B cell (primary cell): ENCODE measurements at regions not wholly inside any gene's neighbourhood (a gene's known extent, or its start where the extent isn't known, plus 50 kb on each side); places are given as distances from the start of the nearest gene placed in this dataset.

Experiments used
- ATAC-seq: fragments of 200-7000 bp; cut with Tn5 transposase; one replicate; pipeline ENCODE4 v1.10.0; 2021; ENCODE audit warnings: low read depth, mild to moderate bottlenecking, moderate number of reproducible peaks, moderate library complexity
- CTCF ChIA-PET: fragments of 350-600 bp; sonication (Branson Sonifier 250); formaldehyde crosslinking; loops from one replicate; lab custom pipeline; 2021; ENCODE audit warnings: antibody characterized with exemption, inconsistent platforms; lab: Charles Lee
- POLR2A ChIA-PET: fragments of 350-600 bp; sonication (Branson Sonifier 250); formaldehyde crosslinking; loops from one replicate; lab custom pipeline; 2021; ENCODE audit warnings: antibody characterized with exemption; lab: Charles Lee
- DNase-seq: peaks from one replicate; pipeline ENCODE4 v3.0.0; 2013
- H2AFZ ChIP-seq: 2 replicates; pipeline ENCODE4 v1.6.1; 2012; ENCODE audit warnings: mild to moderate bottlenecking, low read depth, low read length; ENCODE audit not compliant: insufficient read depth, poor library complexity, severe bottlenecking
- H3K27ac ChIP-seq, 2 donors: 1 replicate in 1 of 2; 2 replicates in 1 of 2; pipeline ENCODE4 v1.5.1; 2012 to 2013; ENCODE audit warnings: low read length in 2 of 2, mild to moderate bottlenecking in 2 of 2, moderate library complexity in 1 of 2
- H3K27me3 ChIP-seq, 4 experiments: fragments of 200-600 bp in 1 of 4; sonication (generic) in 1 of 4; replicated peaks in 1 of 4; 1 replicate in 2 of 4; 2 replicates in 2 of 4; pipeline versions ENCODE4 v1.6.1 to v1.7.0; 2013 to 2016; ENCODE audit warnings: low read length in 3 of 4, mild to moderate bottlenecking in 2 of 4, mixed read lengths in 1 of 4, moderate library complexity in 1 of 4; ENCODE audit not compliant: insufficient read depth in 4 of 4, control insufficient read depth in 3 of 4; ENCODE audit errors: control extremely low read depth in 1 of 4
- H3K36me3 ChIP-seq, 2 experiments: replicated peaks in 1 of 2; 1 replicate in 1 of 2; 2 replicates in 1 of 2; pipeline versions ENCODE4 v1.6.1 to v1.7.1; 2013; ENCODE audit warnings: low read length in 1 of 2; ENCODE audit not compliant: insufficient read depth in 2 of 2, control insufficient read depth in 1 of 2; ENCODE audit errors: control extremely low read depth in 1 of 2, extremely low read depth in 1 of 2
- H3K4me1 ChIP-seq, 2 donors: fragments of 200-600 bp in 1 of 2; sonication (generic) in 1 of 2; 1 replicate in 1 of 2; 2 replicates in 1 of 2; pipeline versions ENCODE4 v1.5.1 to v1.6.1; 2013 to 2017; ENCODE audit warnings: low read length in 2 of 2; ENCODE audit not compliant: control insufficient read depth in 2 of 2, insufficient read depth in 2 of 2
- H3K4me2 ChIP-seq: replicated peaks from 2 replicates; pipeline ENCODE3; 2012; ENCODE audit warnings: mild to moderate bottlenecking, low read depth, low read length; ENCODE audit not compliant: poor library complexity, severe bottlenecking
- H3K4me3 ChIP-seq, 5 experiments: fragments of 200-600 bp in 1 of 5; sonication (generic) in 1 of 5; 1 replicate in 3 of 5; 2 replicates in 2 of 5; pipeline versions ENCODE4 v1.5.1 to v1.7.0; 2011 to 2016; ENCODE audit warnings: low read length in 4 of 5, mild to moderate bottlenecking in 4 of 5, low read depth in 2 of 5, control low read depth in 1 of 5, moderate library complexity in 1 of 5; ENCODE audit not compliant: insufficient read depth in 1 of 5; ENCODE audit errors: control extremely low read depth in 1 of 5, extremely low read depth in 1 of 5
- H3K79me2 ChIP-seq: fragments of 200-600 bp; sonication (generic); one replicate; pipeline ENCODE4 v1.6.0; 2016; ENCODE audit warnings: low read length; ENCODE audit not compliant: control insufficient read depth, insufficient read depth
- H3K9ac ChIP-seq: fragments of 200-600 bp; sonication (generic); 2 replicates; pipeline ENCODE4 v1.6.1; 2017; ENCODE audit warnings: mild to moderate bottlenecking, low read length, moderate library complexity
- H3K9me3 ChIP-seq, 3 donors: one replicate each; pipeline versions ENCODE4 v1.6.1 to v1.7.1; 2013; ENCODE audit warnings: low read length in 2 of 3; ENCODE audit not compliant: control insufficient read depth in 2 of 3, insufficient read depth in 1 of 3; ENCODE audit errors: control extremely low read depth in 1 of 3
- H4K20me1 ChIP-seq: 2 replicates; pipeline ENCODE4 v1.6.0; 2012; ENCODE audit warnings: mild to moderate bottlenecking, low read length; ENCODE audit not compliant: insufficient read depth, control insufficient read depth, poor library complexity, severe bottlenecking
- H3K27ac Mint-ChIP-seq: one replicate; pipeline ENCODE4 v1.8.0; 2021; ENCODE audit warnings: mixed read lengths
- H3K27me3 Mint-ChIP-seq: one replicate; pipeline ENCODE4 v1.8.0; 2021; ENCODE audit warnings: mixed read lengths
- H3K4me1 Mint-ChIP-seq: one replicate; pipeline ENCODE4 v1.8.0; 2021; ENCODE audit warnings: mixed read lengths
- H3K4me3 Mint-ChIP-seq: one replicate; pipeline ENCODE4 v1.8.0; 2021; ENCODE audit warnings: mixed read lengths
- H3K9me3 Mint-ChIP-seq: one replicate; pipeline ENCODE4 v1.8.0; 2022; ENCODE audit warnings: mixed read lengths; ENCODE audit not compliant: insufficient read depth
- EZH2 ChIP-seq: IDR thresholded peaks from 2 replicates; pipeline ENCODE4 v1.6.1; 2012; ENCODE audit warnings: borderline replicate concordance, low read depth, mild to moderate bottlenecking, moderate library complexity, low read length; ENCODE audit not compliant: insufficient read depth, poor library complexity, severe bottlenecking
- WGBS: methylation state at CpG from one replicate; pipeline ENCODE4 v1.1.5; 2013; ENCODE audit warnings: missing lambda C conversion rate; ENCODE audit not compliant: insufficient coverage; 5-methylcytosine and 5-hydroxymethylcytosine counted together
- intact Hi-C: fragments of 100-400 bp; cut with micrococcal nuclease; formaldehyde crosslinking; loops from one replicate; pipeline ENCODE4 v1.10.0; 2022
- TF ChIP-seq, protein P1 (sequence below): fragments of 200-600 bp; IDR thresholded peaks from one replicate; pipeline ENCODE4 v1.8.0; 2022; ENCODE audit warnings: antibody characterized with exemption, mild to moderate bottlenecking

DNA sequence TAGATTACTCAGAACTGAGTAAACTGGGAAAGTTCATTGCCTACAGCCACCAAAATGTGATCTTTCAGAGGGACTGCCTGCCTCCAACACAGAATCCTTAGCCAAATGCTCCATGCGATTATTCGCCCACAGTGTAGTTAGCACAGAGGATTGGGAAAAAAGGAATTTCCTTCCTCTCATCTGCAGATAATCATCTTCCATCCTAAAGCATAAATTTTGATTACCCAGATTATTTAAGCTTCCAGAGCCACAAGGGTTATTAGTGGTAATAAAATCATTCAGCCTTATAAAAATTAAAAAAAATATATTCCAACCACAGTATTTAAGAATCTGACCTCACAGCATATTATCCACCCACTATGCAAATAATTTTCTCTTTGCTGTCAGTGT, 285.3 kb upstream of the GRAMD2B start:
- WGBS, result no CpG with 5 or more reads among the region's 2 CpGs
- DNase-seq, result no peak
- no peak overlapping the region for H3K4me3 ChIP-seq
- H3K9ac ChIP-seq, result no peak overlapping the region
- no peak for ATAC-seq
- H3K4me1 ChIP-seq, result no peaks in the 10 kb centered on the region
- Mint-ChIP-seq H3K4me3 (no peak overlapping the region), H3K4me1 (no peaks in the 10 kb centered on the region), H3K27me3 (no peaks in the 10 kb centered on the region), H3K9me3 (no peaks in the 10 kb centered on the region), H3K27ac (no peak overlapping the region)
- intact Hi-C loops, result no loop called here
- no peaks in the 10 kb centered on the region for H4K20me1 ChIP-seq
- no peaks in the 10 kb centered on the region for H3K27me3 ChIP-seq
- ChIA-PET CTCF (no interaction called here), POLR2A (no interaction called here)
- H3K27ac ChIP-seq, result no peak overlapping the region
- H3K36me3 ChIP-seq, result no peaks in the 10 kb centered on the region
- no peaks in the 10 kb centered on the region for H3K79me2 ChIP-seq
- H3K9me3 ChIP-seq, result no peaks in the 10 kb centered on the region
- no peak overlapping the region for H2AFZ ChIP-seq
- H3K4me2 ChIP-seq, result no peak overlapping the region
- TF ChIP-seq, protein P1, sequence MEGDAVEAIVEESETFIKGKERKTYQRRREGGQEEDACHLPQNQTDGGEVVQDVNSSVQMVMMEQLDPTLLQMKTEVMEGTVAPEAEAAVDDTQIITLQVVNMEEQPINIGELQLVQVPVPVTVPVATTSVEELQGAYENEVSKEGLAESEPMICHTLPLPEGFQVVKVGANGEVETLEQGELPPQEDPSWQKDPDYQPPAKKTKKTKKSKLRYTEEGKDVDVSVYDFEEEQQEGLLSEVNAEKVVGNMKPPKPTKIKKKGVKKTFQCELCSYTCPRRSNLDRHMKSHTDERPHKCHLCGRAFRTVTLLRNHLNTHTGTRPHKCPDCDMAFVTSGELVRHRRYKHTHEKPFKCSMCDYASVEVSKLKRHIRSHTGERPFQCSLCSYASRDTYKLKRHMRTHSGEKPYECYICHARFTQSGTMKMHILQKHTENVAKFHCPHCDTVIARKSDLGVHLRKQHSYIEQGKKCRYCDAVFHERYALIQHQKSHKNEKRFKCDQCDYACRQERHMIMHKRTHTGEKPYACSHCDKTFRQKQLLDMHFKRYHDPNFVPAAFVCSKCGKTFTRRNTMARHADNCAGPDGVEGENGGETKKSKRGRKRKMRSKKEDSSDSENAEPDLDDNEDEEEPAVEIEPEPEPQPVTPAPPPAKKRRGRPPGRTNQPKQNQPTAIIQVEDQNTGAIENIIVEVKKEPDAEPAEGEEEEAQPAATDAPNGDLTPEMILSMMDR, result no peak
- TF ChIP-seq EZH2, result no peak

DNA sequence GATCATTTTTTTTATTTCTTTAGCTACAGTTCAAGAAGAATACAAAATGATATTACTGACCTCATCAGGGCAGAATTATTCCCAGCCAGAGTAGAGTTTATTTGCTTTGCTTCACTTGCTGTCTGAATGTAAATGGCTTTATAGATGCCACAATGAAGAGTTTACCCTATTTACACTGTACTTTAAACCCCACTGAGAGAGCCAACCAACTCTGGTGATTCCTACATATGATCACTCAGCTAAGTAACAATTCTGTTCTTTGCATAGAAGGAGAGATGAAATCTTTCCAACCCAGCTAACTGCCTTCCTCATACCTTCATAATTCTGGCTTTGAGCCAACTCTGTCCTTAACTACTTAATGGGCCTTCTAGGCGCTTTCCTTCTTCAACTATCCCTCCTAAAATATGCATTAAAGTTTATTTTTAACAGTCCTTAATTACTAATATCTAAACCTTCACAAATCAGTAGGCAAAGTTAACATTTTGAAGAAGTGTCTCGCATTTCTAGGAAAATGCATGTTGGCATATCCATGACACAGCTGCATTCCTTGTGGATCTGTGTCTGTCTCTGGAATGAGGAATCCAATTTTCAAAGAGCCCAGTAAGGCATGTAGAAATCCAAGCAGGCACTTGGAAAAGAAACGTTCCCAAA, 284.8 kb upstream of the GRAMD2B start:
- no peaks in the 10 kb centered on the region for H3K27me3 ChIP-seq
- no peak overlapping the region for H3K9ac ChIP-seq
- no peaks in the 10 kb centered on the region for H3K36me3 ChIP-seq
- H3K4me1 Mint-ChIP-seq, result no peaks in the 10 kb centered on the region
- no peak overlapping the region for H3K4me3 ChIP-seq
- no peaks in the 10 kb centered on the region for H3K27me3 Mint-ChIP-seq
- no peaks in the 10 kb centered on the region for H3K79me2 ChIP-seq
- ATAC-seq (no peak), DNase-seq (no peak)
- no peaks in the 10 kb centered on the region for H3K9me3 Mint-ChIP-seq
- H4K20me1 ChIP-seq, result no peaks in the 10 kb centered on the region
- TF ChIP-seq, protein P1, result no peak
- no peak for TF ChIP-seq EZH2
- no peak overlapping the region for H3K4me2 ChIP-seq
- no peaks in the 10 kb centered on the region for H3K4me1 ChIP-seq
- 67% methylated on average over 1 of the region's 3 CpGs for WGBS
- H3K9me3 ChIP-seq, result no peaks in the 10 kb centered on the region
- intact Hi-C loops, result no loop called here
- no peak overlapping the region for H2AFZ ChIP-seq
- CTCF ChIA-PET, result no interaction called here
- no peak overlapping the region for H3K27ac ChIP-seq
- H3K4me3 Mint-ChIP-seq, result no peak overlapping the region
- POLR2A ChIA-PET, result no interaction called here
- no peak overlapping the region for H3K27ac Mint-ChIP-seq
